Karpas-422 (cell line): ENCODE measurements at regions not wholly inside any gene's neighbourhood (a gene's known extent, or its start where the extent isn't known, plus 50 kb on each side); places are given as distances from the start of the nearest gene placed in this dataset.
A peak's percentile ranks its signal among the peaks of the same experiment; 100 is the strongest.

Experiments
- DNase-seq: peaks from one replicate; pipeline ENCODE4 v3.0.0-alpha.2; 2015
- H2AFZ ChIP-seq: fragments of 200-600 bp; sonication (generic); 2 replicates; pipeline ENCODE4 v1.6.1; 2014; ENCODE audit warnings: antibody characterized with exemption, low read length, mixed read lengths
- H3K27ac ChIP-seq: fragments of 200-600 bp; sonication (generic); 2 replicates; pipeline ENCODE4 v1.5.1; 2014; ENCODE audit warnings: mild to moderate bottlenecking, low read length, moderate library complexity
- H3K27me3 ChIP-seq: fragments of 200-600 bp; sonication (generic); 2 replicates; pipeline ENCODE4 v1.6.1; 2014; ENCODE audit warnings: low read length, mixed read lengths
- H3K36me3 ChIP-seq: fragments of 200-600 bp; sonication (generic); 2 replicates; pipeline ENCODE4 v1.6.1; 2014; ENCODE audit warnings: low read length, mixed read lengths; ENCODE audit not compliant: insufficient read depth
- H3K4me1 ChIP-seq: fragments of 200-600 bp; sonication (generic); 2 replicates; pipeline ENCODE4 v1.6.1; 2014; ENCODE audit warnings: mild to moderate bottlenecking, low read length, mixed read lengths
- H3K4me2 ChIP-seq: fragments of 200-600 bp; sonication (generic); 2 replicates; pipeline ENCODE4 v1.6.1; 2014; ENCODE audit warnings: low read length, low read depth, mild to moderate bottlenecking; ENCODE audit not compliant: poor library complexity, severe bottlenecking
- H3K4me3 ChIP-seq: fragments of 200-600 bp; sonication (generic); 2 replicates; pipeline ENCODE4 v1.5.1; 2014; ENCODE audit warnings: mild to moderate bottlenecking, antibody characterized with exemption, low read length, mixed read lengths
- H3K79me2 ChIP-seq: fragments of 200-600 bp; sonication (generic); 2 replicates; pipeline ENCODE4 v1.6.1; 2014; ENCODE audit warnings: mild to moderate bottlenecking, low read length, mixed read lengths
- H3K9ac ChIP-seq: fragments of 200-600 bp; sonication (generic); 2 replicates; pipeline ENCODE4 v1.6.0; 2014; ENCODE audit warnings: low read length
- H3K9me2 ChIP-seq: fragments of 200-600 bp; sonication (generic), shearing (Covaris generic); replicated peaks from 2 replicates; pipeline ENCODE4 v1.6.0; 2014; ENCODE audit warnings: mild to moderate bottlenecking, low read length, moderate library complexity; ENCODE audit not compliant: insufficient read depth
- H3K9me3 ChIP-seq: fragments of 300-700, 200-600 bp; sonication (generic); 2 replicates; pipeline ENCODE4 v1.6.1; 2014; ENCODE audit warnings: low read length, mixed read lengths
- H4K20me1 ChIP-seq: fragments of 200-600 bp; sonication (generic); 2 replicates; pipeline ENCODE4 v1.6.1; 2014; ENCODE audit warnings: mild to moderate bottlenecking, antibody characterized with exemption, low read length, low read depth; ENCODE audit not compliant: insufficient read depth

DNA sequence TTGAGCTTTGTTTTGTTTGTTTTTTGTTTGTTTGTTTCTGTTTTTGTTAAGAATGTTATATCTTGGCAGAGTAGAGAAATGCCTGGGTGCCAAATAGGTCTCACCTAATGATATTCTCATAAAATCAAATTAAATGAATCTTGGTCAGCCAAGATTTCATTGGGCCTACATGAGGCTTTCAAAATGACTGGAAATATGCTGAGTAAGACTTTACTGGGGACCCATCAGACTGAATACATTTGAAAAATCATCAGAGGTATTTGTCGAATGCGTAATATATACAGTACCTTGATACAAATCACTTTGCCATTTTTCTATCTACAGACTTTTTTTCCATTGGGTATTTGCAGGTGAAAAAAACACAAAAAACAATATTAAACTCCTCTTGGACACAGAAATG lies 480.8 kb downstream of the CDH2 start:
- Histone ChIP-seq H3K4me2 (no peak overlapping the region), H3K79me2 (no peaks in the 10 kb centered on the region), H3K27ac (no peak overlapping the region), H3K36me3 (no peaks in the 10 kb centered on the region), H3K4me3 (no peak overlapping the region), H3K27me3 (no peaks in the 10 kb centered on the region), H4K20me1 (no peaks in the 10 kb centered on the region), H2AFZ (no peak overlapping the region), H3K9me2 (no peaks in the 10 kb centered on the region), H3K9me3 (peaks cover 37% of the 10 kb centered on the region), H3K4me1 (no peaks in the 10 kb centered on the region), H3K9ac (no peak overlapping the region)
- DNase-seq, result no peak

DNA sequence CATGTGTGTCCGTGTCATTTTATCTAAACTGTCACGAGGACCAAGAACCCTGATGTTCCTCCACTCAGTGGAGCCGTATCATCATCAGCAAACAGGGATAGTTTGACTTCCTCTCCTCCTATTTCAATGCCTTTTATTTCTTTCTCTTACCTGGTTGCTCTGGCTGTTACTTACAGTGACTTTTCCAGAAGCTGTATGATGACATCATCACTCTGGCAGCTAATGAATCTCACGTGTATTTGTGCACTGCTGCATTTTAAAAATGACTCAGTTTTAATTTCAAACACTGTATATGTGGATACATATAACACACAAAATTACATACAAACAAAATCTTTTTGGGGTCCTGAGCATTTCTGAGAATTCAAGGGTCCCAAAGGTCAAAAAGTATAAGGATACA lies 481.4 kb downstream of the CDH2 start:
- H3K79me2 ChIP-seq, result no peaks in the 10 kb centered on the region
- H3K36me3 ChIP-seq, result no peaks in the 10 kb centered on the region
- no peak overlapping the region for H3K4me2 ChIP-seq
- H3K9me2 ChIP-seq, result no peaks in the 10 kb centered on the region
- H3K27me3 ChIP-seq, result no peaks in the 10 kb centered on the region
- H4K20me1 ChIP-seq, result no peaks in the 10 kb centered on the region
- H3K9me3 ChIP-seq, result peaks cover 36% of the 10 kb centered on the region
- no peak for DNase-seq
- no peak overlapping the region for H2AFZ ChIP-seq
- no peaks in the 10 kb centered on the region for H3K4me1 ChIP-seq
- H3K27ac ChIP-seq, result no peak overlapping the region
- no peak overlapping the region for H3K9ac ChIP-seq
- no peak overlapping the region for H3K4me3 ChIP-seq

DNA sequence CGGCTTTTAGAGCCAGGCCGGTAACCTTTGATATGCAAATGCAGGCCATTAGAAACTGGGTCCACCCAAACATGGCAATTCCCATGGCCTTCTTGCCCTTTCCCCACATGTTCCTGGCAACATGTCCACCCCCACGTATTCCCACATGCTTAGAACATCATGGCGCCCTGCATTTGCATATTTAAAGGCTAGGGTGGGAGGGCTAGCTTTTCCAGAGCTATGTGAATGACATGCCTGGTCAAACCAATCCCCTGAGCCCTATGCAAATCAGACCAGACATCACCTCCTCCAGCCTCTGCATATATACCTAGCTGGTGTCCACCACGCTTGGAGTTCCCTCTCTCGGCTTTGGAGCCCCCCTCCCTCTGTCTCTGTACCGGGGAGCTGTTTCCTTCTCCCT lies 481.9 kb downstream of the CDH2 start:
- DNase-seq, result no peak

DNA sequence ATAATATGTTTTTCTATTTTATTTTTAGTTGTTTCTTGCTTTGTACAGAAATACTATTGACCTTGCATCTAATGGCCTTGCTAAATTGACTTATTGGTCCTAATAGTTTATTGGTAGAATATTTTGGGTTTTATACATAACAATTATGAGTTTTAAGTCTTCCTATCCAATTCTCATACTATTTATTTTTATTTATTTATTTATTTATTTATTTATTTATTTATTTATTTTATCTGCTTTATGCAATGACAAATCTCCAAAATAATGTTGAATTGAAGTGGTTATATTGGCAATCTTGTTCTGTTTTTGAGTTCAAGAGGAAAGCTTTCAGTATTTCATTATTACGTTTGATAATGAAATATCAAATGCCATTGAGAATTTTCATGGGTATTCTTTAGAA lies 488.3 kb downstream of the CDH2 start:
- H3K9me2 ChIP-seq, result no peaks in the 10 kb centered on the region
- no peaks in the 10 kb centered on the region for H3K27me3 ChIP-seq
- no peak overlapping the region for H3K9ac ChIP-seq
- no peaks in the 10 kb centered on the region for H3K36me3 ChIP-seq
- H3K4me2 ChIP-seq, result no peak overlapping the region
- H3K4me1 ChIP-seq, result no peaks in the 10 kb centered on the region
- no peak overlapping the region for H3K27ac ChIP-seq
- no peaks in the 10 kb centered on the region for H4K20me1 ChIP-seq
- no peak overlapping the region for H2AFZ ChIP-seq
- H3K79me2 ChIP-seq, result no peaks in the 10 kb centered on the region
- no peak overlapping the region for H3K4me3 ChIP-seq
- H3K9me3 ChIP-seq, result peaks cover 25% of the 10 kb centered on the region
- no peak for DNase-seq

More for the DNA sequence above, 481.9 kb downstream of the CDH2 start:
- H3K4me1 ChIP-seq, result no peaks in the 10 kb centered on the region
- no peaks in the 10 kb centered on the region for H3K9me2 ChIP-seq
- peaks cover 34% of the 10 kb centered on the region for H3K9me3 ChIP-seq
- H3K4me3 ChIP-seq, result no peak overlapping the region
- H2AFZ ChIP-seq, result no peak overlapping the region
- H3K36me3 ChIP-seq, result no peaks in the 10 kb centered on the region
- H3K4me2 ChIP-seq, result no peak overlapping the region
- no peaks in the 10 kb centered on the region for H4K20me1 ChIP-seq
- no peak overlapping the region for H3K27ac ChIP-seq
- H3K9ac ChIP-seq, result no peak overlapping the region
- no peaks in the 10 kb centered on the region for H3K79me2 ChIP-seq
- H3K27me3 ChIP-seq, result no peaks in the 10 kb centered on the region

DNA sequence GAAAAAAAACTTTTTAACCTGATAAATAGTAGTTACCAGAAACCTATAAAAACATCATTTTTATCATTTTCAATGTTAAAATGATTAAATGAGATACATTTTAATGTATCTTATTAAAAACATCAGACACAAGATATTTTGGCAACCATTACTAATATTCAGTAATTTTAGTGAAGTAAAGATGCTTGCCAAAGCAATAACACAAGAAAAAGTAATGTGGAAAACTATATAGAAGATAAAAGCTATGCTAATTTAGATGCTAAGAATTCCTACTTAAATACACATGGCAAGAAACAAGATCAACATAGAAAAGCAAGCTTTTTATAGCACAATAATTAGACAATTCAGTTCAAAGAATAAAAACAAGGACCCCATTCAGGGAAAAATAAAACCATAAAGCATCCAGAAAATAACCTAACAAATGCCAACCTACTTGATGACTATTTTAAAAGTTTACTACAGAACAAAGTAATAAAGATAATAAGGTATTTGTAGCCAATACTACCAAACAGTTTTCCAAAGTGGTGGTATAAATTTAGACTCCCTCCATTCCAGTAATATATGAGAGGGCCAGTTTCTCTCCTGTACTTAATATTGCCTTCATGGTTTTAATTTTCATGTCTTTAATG lies 489.5 kb downstream of the CDH2 start:
- Histone ChIP-seq H4K20me1 (no peaks in the 10 kb centered on the region), H3K4me2 (no peak overlapping the region), H3K4me3 (no peak overlapping the region), H3K9me2 (no peaks in the 10 kb centered on the region), H2AFZ (no peak overlapping the region), H3K36me3 (no peaks in the 10 kb centered on the region), H3K27ac (no peak overlapping the region), H3K27me3 (no peaks in the 10 kb centered on the region), H3K79me2 (no peaks in the 10 kb centered on the region), H3K9ac (no peak overlapping the region), H3K9me3 (peaks cover 25% of the 10 kb centered on the region), H3K4me1 (no peaks in the 10 kb centered on the region)
- no peak for DNase-seq

DNA sequence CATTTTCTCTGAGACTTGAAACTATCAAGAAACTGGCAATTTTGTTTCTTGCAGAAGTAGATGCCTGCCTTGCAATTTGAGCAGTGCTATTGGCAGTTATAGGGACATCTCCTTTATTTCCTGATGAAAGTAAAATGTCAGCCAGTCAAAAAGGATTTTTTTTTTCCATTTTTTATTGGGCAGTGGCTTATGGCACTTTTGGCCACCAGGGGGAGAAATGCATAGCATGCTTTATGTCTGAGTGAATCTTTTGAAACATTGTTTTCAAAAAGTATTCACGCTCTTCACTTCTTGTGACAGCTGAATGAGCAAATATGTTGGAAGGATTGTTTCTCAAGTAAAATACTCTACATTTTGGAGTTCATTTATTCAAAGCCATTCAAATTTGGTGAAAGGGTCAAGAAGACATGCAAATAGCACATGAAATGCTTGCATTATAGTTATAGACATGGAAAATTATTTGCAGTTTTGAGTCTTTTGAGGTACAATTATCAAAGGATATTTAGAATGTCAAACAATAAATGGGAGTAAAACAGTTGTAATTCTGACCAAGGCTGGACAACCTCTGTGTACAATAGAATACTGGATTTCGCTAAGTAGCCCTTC lies 491.0 kb downstream of the CDH2 start:
- no peak overlapping the region for H2AFZ ChIP-seq
- H3K4me1 ChIP-seq, result no peaks in the 10 kb centered on the region
- no peaks in the 10 kb centered on the region for H3K79me2 ChIP-seq
- no peaks in the 10 kb centered on the region for H3K36me3 ChIP-seq
- H3K9me2 ChIP-seq, result no peaks in the 10 kb centered on the region
- no peak overlapping the region for H3K27ac ChIP-seq
- no peak overlapping the region for H3K9ac ChIP-seq
- peaks cover 25% of the 10 kb centered on the region; the same call in 1 of the 2 replicates for H3K9me3 ChIP-seq
- no peak overlapping the region for H3K4me3 ChIP-seq
- H3K4me2 ChIP-seq, result no peak overlapping the region
- H4K20me1 ChIP-seq, result no peaks in the 10 kb centered on the region
- peak; percentile 74 for DNase-seq
- no peaks in the 10 kb centered on the region for H3K27me3 ChIP-seq

DNA sequence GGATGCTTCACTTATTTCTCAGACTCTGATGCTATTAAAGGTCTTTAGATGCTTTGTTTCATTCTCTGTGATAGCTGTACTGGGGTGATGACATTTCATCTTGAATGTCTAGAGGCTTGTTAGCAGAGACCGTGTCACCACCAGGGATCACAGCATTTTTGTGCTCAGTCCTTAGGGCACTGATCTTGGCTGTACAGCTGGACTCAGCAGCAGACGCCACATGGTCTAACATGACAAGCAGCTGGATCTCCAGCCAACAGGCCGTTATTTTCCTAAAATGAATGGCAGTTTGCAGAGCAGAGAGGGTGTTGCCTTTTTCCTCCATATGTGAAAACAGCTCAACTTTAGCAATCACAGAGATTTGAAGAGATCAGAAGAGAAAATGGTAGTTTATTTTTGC lies 491.8 kb downstream of the CDH2 start:
- Histone ChIP-seq H3K36me3 (no peaks in the 10 kb centered on the region), H3K9me3 (peaks cover 25% of the 10 kb centered on the region; the same call in 1 of the 2 replicates), H3K4me1 (no peaks in the 10 kb centered on the region), H3K79me2 (no peaks in the 10 kb centered on the region), H2AFZ (no peak overlapping the region), H3K27ac (no peak overlapping the region), H3K4me3 (no peak overlapping the region), H3K27me3 (no peaks in the 10 kb centered on the region), H3K4me2 (no peak overlapping the region), H4K20me1 (no peaks in the 10 kb centered on the region), H3K9me2 (no peaks in the 10 kb centered on the region), H3K9ac (no peak overlapping the region)
- DNase-seq, result no peak

DNA sequence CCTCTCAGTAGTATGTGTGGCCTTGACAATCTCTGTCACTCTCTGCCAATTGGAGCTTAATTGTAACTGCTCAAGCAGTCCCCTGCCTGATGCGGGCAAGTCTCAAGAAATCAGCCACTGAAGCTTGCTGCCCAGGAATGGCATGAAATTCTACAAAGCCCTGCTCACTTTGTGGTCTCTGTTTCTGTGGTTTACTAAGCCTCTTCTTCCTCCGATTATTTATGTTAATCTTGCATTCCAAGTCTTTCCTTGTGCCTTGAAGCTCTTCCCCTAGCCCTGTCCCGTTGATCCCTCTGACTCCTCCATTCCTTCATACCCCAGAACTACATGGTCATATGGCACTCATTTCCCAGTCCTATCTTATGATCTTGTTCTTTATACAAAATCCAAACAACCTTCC lies 489.3 kb upstream of the CHST9 start:
- H2AFZ ChIP-seq, result no peak overlapping the region
- no peak overlapping the region for H3K4me2 ChIP-seq
- no peaks in the 10 kb centered on the region for H3K36me3 ChIP-seq
- peaks cover 3% of the 10 kb centered on the region; the same call in 1 of the 2 replicates for H3K9me3 ChIP-seq
- no peaks in the 10 kb centered on the region for H3K4me1 ChIP-seq
- H3K9ac ChIP-seq, result no peak overlapping the region
- H3K27ac ChIP-seq, result no peak overlapping the region
- no peaks in the 10 kb centered on the region for H4K20me1 ChIP-seq
- no peak overlapping the region for H3K4me3 ChIP-seq
- H3K27me3 ChIP-seq, result no peaks in the 10 kb centered on the region
- H3K9me2 ChIP-seq, result no peaks in the 10 kb centered on the region
- no peak for DNase-seq
- H3K79me2 ChIP-seq, result no peaks in the 10 kb centered on the region
